MM.1S (cell line): ENCODE measurements at regions not wholly inside any gene's neighbourhood (a gene's known extent, or its start where the extent isn't known, plus 50 kb on each side); places are given as distances from the start of the nearest gene placed in this dataset.

Experiments used
- CTCF ChIP-seq: fragments of 300-600 bp; sonication (generic); IDR thresholded peaks from 2 replicates; pipeline ENCODE4 v1.5.1; 2016; ENCODE audit warnings: antibody characterized with exemption, low read length, mixed read lengths
- EZH2 ChIP-seq: fragments of 300-600 bp; sonication (generic); optimal IDR thresholded peaks from 2 replicates; pipeline ENCODE3; 2017; ENCODE audit warnings: low read depth, mild to moderate bottlenecking, antibody characterized with exemption, low read length, mixed read lengths
- EZH2phosphoT487 ChIP-seq: fragments of 300-600 bp; sonication (generic); IDR thresholded peaks from 2 replicates; pipeline ENCODE4 v1.6.1; 2018; ENCODE audit warnings: antibody characterized with exemption, low read length

GRCh38 chr9:8168916-8169438 lies 369.4 kb upstream of the DMAC1 start:
- TF ChIP-seq CTCF (no peak), EZH2 (no peak), EZH2phosphoT487 (no peak)
